Ishikawa (cell line): ENCODE measurements at regions not wholly inside any gene's neighbourhood (a gene's known extent, or its start where the extent isn't known, plus 50 kb on each side); places are given as distances from the start of the nearest gene placed in this dataset.

Source experiments
- EP300 ChIP-seq: IDR thresholded peaks from 2 replicates; pipeline ENCODE4 v1.6.1; 2012; ENCODE audit warnings: borderline replicate concordance
- RAD21 ChIP-seq: IDR thresholded peaks from 2 replicates; pipeline ENCODE4 v1.6.1; 2012; ENCODE audit warnings: low read depth
- TAF1 ChIP-seq: IDR thresholded peaks from 2 replicates; pipeline ENCODE4 v1.6.1; 2012; ENCODE audit warnings: low read depth, mild to moderate bottlenecking
- TEAD4 ChIP-seq: IDR thresholded peaks from 2 replicates; pipeline ENCODE4 v1.6.1; 2012
- TF ChIP-seq, protein P1 (sequence below): IDR thresholded peaks from 2 replicates; pipeline ENCODE4 v1.6.1; 2012; ENCODE audit warnings: low read depth, mild to moderate bottlenecking
- TF ChIP-seq, protein P2 (sequence below): IDR thresholded peaks from 2 replicates; pipeline ENCODE4 v1.6.1; 2012

GRCh38 chr2:125264453-125264852 is 1239.4 kb downstream of the CNTNAP5 start:
- TF ChIP-seq, protein P1, sequence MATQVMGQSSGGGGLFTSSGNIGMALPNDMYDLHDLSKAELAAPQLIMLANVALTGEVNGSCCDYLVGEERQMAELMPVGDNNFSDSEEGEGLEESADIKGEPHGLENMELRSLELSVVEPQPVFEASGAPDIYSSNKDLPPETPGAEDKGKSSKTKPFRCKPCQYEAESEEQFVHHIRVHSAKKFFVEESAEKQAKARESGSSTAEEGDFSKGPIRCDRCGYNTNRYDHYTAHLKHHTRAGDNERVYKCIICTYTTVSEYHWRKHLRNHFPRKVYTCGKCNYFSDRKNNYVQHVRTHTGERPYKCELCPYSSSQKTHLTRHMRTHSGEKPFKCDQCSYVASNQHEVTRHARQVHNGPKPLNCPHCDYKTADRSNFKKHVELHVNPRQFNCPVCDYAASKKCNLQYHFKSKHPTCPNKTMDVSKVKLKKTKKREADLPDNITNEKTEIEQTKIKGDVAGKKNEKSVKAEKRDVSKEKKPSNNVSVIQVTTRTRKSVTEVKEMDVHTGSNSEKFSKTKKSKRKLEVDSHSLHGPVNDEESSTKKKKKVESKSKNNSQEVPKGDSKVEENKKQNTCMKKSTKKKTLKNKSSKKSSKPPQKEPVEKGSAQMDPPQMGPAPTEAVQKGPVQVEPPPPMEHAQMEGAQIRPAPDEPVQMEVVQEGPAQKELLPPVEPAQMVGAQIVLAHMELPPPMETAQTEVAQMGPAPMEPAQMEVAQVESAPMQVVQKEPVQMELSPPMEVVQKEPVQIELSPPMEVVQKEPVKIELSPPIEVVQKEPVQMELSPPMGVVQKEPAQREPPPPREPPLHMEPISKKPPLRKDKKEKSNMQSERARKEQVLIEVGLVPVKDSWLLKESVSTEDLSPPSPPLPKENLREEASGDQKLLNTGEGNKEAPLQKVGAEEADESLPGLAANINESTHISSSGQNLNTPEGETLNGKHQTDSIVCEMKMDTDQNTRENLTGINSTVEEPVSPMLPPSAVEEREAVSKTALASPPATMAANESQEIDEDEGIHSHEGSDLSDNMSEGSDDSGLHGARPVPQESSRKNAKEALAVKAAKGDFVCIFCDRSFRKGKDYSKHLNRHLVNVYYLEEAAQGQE, result no peak
- TF ChIP-seq TEAD4 (no peak), EP300 (no peak), TAF1 (no peak), RAD21 (no peak)
- TF ChIP-seq, protein P2, sequence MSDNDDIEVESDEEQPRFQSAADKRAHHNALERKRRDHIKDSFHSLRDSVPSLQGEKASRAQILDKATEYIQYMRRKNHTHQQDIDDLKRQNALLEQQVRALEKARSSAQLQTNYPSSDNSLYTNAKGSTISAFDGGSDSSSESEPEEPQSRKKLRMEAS, result no peak
